HG03060 (cell line): ENCODE measurements at regions not wholly inside any gene's neighbourhood (a gene's known extent, or its start where the extent isn't known, plus 50 kb on each side); places are given as distances from the start of the nearest gene placed in this dataset.
A peak's percentile ranks its signal among the peaks of the same experiment; 100 is the strongest.

Experiments used
- ATAC-seq: cut with Tn5 transposase; IDR thresholded peaks from one replicate; pipeline ENCODE4 v1.9.1; 2021; ENCODE audit warnings: low read depth, moderate number of reproducible peaks; ENCODE audit not compliant: unreplicated experiment

GRCh38 chr2:151091583-151091982 is 170.1 kb downstream of the RBM43 start:
- no peak for ATAC-seq

GRCh38 chr2:151087377-151087776 is 174.3 kb downstream of the RBM43 start:
- no peak for ATAC-seq

- no peak for ATAC-seq
These were observed 176.5 kb downstream of the RBM43 start for GRCh38 chr2:151085181-151085611.

GRCh38 chr2:151083856-151084795 is 177.5 kb downstream of the RBM43 start:
- ATAC-seq: no peak

- no peak for ATAC-seq
These were observed 182.8 kb downstream of the RBM43 start for GRCh38 chr2:151078889-151079288.

GRCh38 chr2:151071906-151072305 is 189.8 kb downstream of the RBM43 start:
- ATAC-seq: no peak

GRCh38 chr2:151071382-151071781 is 190.3 kb downstream of the RBM43 start:
- no peak for ATAC-seq

GRCh38 chr2:151070253-151070652 is 191.4 kb downstream of the RBM43 start:
- ATAC-seq: no peak

- ATAC-seq: no peak
These were observed 193.8 kb downstream of the RBM43 start for GRCh38 chr2:151067658-151068369.

- no peak for ATAC-seq
These were observed 198.4 kb downstream of the RBM43 start for GRCh38 chr2:151063271-151063670.

- ATAC-seq: no peak
These were observed 201.4 kb downstream of the RBM43 start for GRCh38 chr2:151060287-151060686.

- ATAC-seq: no peak
These were observed 204.8 kb downstream of the RBM43 start for GRCh38 chr2:151056870-151057269.

- ATAC-seq: no peak
These were observed 208.0 kb downstream of the RBM43 start for GRCh38 chr2:151053661-151053990.

- no peak for ATAC-seq
These were observed 208.6 kb downstream of the RBM43 start for GRCh38 chr2:151052850-151053660.

GRCh38 chr2:151051574-151052220 is 210.0 kb downstream of the RBM43 start:
- peak; percentile 89 for ATAC-seq

GRCh38 chr2:151049746-151050145 is 211.9 kb downstream of the RBM43 start:
- no peak for ATAC-seq

GRCh38 chr2:151048331-151049054 is 213.2 kb downstream of the RBM43 start:
- no peak for ATAC-seq

GRCh38 chr2:151043484-151043883 is 218.2 kb downstream of the RBM43 start:
- ATAC-seq: no peak

GRCh38 chr2:151042964-151043363 is 218.7 kb downstream of the RBM43 start:
- no peak for ATAC-seq

- no peak for ATAC-seq
These were observed 221.6 kb downstream of the RBM43 start for GRCh38 chr2:151040039-151040438.
